OCI-LY3 (cell line): ENCODE measurements at regions not wholly inside any gene's neighbourhood (a gene's known extent, or its start where the extent isn't known, plus 50 kb on each side); places are given as distances from the start of the nearest gene placed in this dataset.

Source experiments
- EZH2phosphoT487 ChIP-seq: fragments of 200-600 bp; shearing (Covaris generic); IDR thresholded peaks from 2 replicates; pipeline ENCODE4 v1.6.1; 2018; ENCODE audit warnings: antibody characterized with exemption, mixed run types, low read depth
- TF ChIP-seq, protein P1 (sequence below): fragments of 200-600, 300-600 bp; sonication (generic); IDR thresholded peaks from 2 replicates; pipeline ENCODE4 v1.5.1; 2014; ENCODE audit warnings: antibody characterized with exemption, low read length, low read depth

DNA sequence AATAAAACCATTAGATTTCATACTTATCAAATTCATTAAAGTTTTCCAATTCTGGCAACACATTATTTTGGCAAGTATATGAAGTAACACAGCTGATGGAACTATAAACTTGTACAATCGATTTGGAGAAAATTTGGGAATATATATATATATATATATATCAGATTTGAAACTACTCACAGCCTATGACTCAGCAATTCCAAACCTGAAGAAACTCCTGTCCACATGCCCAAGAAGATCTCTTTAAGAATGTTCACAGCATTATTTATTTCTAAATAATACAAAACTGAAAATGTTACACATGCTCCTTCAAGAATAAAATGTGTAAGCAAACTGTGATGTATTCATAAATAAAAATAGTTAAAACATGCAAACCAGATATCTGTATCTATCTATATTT, 270.1 kb downstream of the TFAP2A start:
- TF ChIP-seq, protein P1, sequence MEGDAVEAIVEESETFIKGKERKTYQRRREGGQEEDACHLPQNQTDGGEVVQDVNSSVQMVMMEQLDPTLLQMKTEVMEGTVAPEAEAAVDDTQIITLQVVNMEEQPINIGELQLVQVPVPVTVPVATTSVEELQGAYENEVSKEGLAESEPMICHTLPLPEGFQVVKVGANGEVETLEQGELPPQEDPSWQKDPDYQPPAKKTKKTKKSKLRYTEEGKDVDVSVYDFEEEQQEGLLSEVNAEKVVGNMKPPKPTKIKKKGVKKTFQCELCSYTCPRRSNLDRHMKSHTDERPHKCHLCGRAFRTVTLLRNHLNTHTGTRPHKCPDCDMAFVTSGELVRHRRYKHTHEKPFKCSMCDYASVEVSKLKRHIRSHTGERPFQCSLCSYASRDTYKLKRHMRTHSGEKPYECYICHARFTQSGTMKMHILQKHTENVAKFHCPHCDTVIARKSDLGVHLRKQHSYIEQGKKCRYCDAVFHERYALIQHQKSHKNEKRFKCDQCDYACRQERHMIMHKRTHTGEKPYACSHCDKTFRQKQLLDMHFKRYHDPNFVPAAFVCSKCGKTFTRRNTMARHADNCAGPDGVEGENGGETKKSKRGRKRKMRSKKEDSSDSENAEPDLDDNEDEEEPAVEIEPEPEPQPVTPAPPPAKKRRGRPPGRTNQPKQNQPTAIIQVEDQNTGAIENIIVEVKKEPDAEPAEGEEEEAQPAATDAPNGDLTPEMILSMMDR = no peak
- no peak for TF ChIP-seq EZH2phosphoT487
